ENCODE measurements at regions not wholly inside any gene's neighbourhood (a gene's known extent, or its start where the extent isn't known, plus 50 kb on each side); places are given as distances from the start of the nearest gene placed in this dataset.

DNA sequence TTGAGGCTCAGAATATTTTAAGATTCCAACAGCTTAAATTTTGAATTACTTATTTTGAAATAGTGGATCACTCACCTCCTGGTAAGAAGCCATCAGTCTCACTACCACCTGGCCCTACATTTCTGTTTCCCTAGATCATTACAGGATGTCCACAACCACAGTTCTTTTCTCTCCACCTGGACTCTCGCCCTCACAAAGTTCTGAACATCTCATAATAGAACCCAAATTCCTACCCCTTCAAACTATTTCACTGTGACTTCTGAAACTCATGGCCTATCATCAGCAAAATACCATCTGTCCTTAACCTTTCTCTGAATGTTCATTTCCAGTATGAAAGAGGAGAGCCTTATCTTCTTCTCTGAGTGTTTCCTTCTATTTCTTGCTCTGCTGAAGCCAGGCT, 299.2 kb upstream of the MGAT5 start:
- no peak for DNase-seq

GRCh38 chr2:133955169-133955568, 298.7 kb upstream of the MGAT5 start:
- ATAC-seq (no peak), DNase-seq (no peak)
- Mint-ChIP-seq H3K27me3 (ENCODE audit: low read depth) (peaks cover 15% of the 10 kb centered on the region), H3K36me3 (ENCODE audit: insufficient read depth) (no peaks in the 10 kb centered on the region), H3K4me1 (ENCODE audit: low read depth) (no peaks in the 10 kb centered on the region), H3K9me3 (no peaks in the 10 kb centered on the region), H3K4me3 (no peak overlapping the region)

More for the DNA sequence above, 299.2 kb upstream of the MGAT5 start:
- ATAC-seq: no peak
- Mint-ChIP-seq H3K9me3 (no peaks in the 10 kb centered on the region), H3K4me1 (ENCODE audit: low read depth) (no peaks in the 10 kb centered on the region), H3K27me3 (ENCODE audit: low read depth) (peaks cover 13% of the 10 kb centered on the region), H3K36me3 (ENCODE audit: insufficient read depth) (no peaks in the 10 kb centered on the region), H3K4me3 (no peak overlapping the region)

GRCh38 chr2:133956434-133956935, 297.4 kb upstream of the MGAT5 start:
- peaks cover 15% of the 10 kb centered on the region for H3K27me3 Mint-ChIP-seq (ENCODE audit: low read depth)

GRCh38 chr2:133957724-133958480, 296.0 kb upstream of the MGAT5 start:
- Mint-ChIP-seq H3K36me3 (ENCODE audit: insufficient read depth) (no peaks in the 10 kb centered on the region), H3K4me3 (no peak overlapping the region), H3K27me3 (ENCODE audit: low read depth) (peaks cover 15% of the 10 kb centered on the region), H3K4me1 (ENCODE audit: low read depth) (no peaks in the 10 kb centered on the region), H3K9me3 (no peaks in the 10 kb centered on the region)
- ATAC-seq (no peak), DNase-seq (no peak)

More at GRCh38 chr2:133956434-133956935, 297.4 kb upstream of the MGAT5 start:
- ATAC-seq (no peak), DNase-seq (no peak)
- Mint-ChIP-seq H3K4me3 (no peak overlapping the region), H3K4me1 (ENCODE audit: low read depth) (no peaks in the 10 kb centered on the region), H3K9me3 (no peaks in the 10 kb centered on the region), H3K36me3 (ENCODE audit: insufficient read depth) (no peaks in the 10 kb centered on the region)

DNA sequence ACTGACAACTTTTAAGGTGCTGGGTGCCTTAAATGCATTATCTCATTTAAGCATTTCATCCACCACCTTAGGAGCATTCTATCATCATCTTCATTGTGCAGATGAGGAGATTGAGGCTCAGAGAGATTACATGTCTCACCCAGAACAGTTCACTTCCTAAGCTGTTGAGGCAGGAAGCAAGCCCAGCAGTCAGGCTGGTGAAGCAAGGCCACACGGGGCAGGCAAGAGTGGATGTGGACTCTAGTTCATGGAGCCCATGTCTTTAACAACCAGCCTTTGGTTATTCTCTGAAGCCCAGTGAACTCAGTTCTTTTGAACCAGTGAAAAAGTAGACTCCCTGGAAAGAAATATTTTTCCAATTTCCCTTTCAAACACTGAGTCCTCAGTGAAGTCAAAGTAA, 294.8 kb upstream of the MGAT5 start:
- Mint-ChIP-seq H3K27me3 (ENCODE audit: low read depth) (peaks cover 22% of the 10 kb centered on the region), H3K4me3 (no peak overlapping the region)
- ATAC-seq: no peak

GRCh38 chr2:133966720-133967304, 287.1 kb upstream of the MGAT5 start:
- no peak for DNase-seq
- Mint-ChIP-seq H3K9me3 (no peaks in the 10 kb centered on the region), H3K27me3 (ENCODE audit: low read depth) (peaks cover 7% of the 10 kb centered on the region), H3K4me3 (no peak overlapping the region), H3K4me1 (ENCODE audit: low read depth) (no peaks in the 10 kb centered on the region), H3K36me3 (ENCODE audit: insufficient read depth) (no peaks in the 10 kb centered on the region)
- ATAC-seq: no peak

More for the DNA sequence above, 294.8 kb upstream of the MGAT5 start:
- H3K4me1 Mint-ChIP-seq (ENCODE audit: low read depth): no peaks in the 10 kb centered on the region
- H3K36me3 Mint-ChIP-seq (ENCODE audit: insufficient read depth): no peaks in the 10 kb centered on the region
- no peak for DNase-seq
- H3K9me3 Mint-ChIP-seq: no peaks in the 10 kb centered on the region

DNA sequence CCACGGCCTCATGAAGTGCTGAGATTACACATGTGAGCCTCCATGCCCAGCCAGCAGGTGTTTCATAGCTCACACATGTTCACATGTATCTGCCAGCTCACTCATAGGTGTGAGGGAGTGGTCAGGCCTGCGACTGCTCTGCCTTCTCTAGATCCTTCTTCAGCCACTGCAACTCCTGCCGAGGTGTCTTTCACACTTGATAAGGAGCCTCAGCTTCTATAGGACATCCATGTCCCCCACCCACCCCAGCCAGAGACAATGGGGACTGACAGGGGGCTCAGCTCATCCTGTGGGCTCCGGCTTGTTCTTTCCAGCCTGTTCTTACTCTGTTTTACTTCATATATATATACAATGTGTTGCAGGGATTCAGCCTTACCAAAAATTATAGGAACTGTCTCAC, 286.5 kb upstream of the MGAT5 start:
- Mint-ChIP-seq H3K9me3 (no peaks in the 10 kb centered on the region), H3K27me3 (ENCODE audit: low read depth) (peaks cover 7% of the 10 kb centered on the region), H3K36me3 (ENCODE audit: insufficient read depth) (no peaks in the 10 kb centered on the region), H3K4me1 (ENCODE audit: low read depth) (no peaks in the 10 kb centered on the region), H3K4me3 (no peak overlapping the region)
- DNase-seq: no peak
- no peak for ATAC-seq

GRCh38 chr2:133968446-133968845, 285.4 kb upstream of the MGAT5 start:
- no peak for DNase-seq
- Mint-ChIP-seq H3K27me3 (ENCODE audit: low read depth) (peaks cover 1% of the 10 kb centered on the region), H3K36me3 (ENCODE audit: insufficient read depth) (no peaks in the 10 kb centered on the region), H3K4me3 (no peak overlapping the region), H3K9me3 (no peaks in the 10 kb centered on the region), H3K4me1 (ENCODE audit: low read depth) (no peaks in the 10 kb centered on the region)
- ATAC-seq: no peak

- ATAC-seq (no peak), DNase-seq (no peak)
- Mint-ChIP-seq H3K36me3 (ENCODE audit: insufficient read depth) (no peaks in the 10 kb centered on the region), H3K4me1 (ENCODE audit: low read depth) (no peaks in the 10 kb centered on the region), H3K4me3 (no peak overlapping the region), H3K27me3 (ENCODE audit: low read depth) (peaks cover 3% of the 10 kb centered on the region), H3K9me3 (no peaks in the 10 kb centered on the region)
Observed at GRCh38 chr2:133970641-133971040, 283.2 kb upstream of the MGAT5 start.

DNA sequence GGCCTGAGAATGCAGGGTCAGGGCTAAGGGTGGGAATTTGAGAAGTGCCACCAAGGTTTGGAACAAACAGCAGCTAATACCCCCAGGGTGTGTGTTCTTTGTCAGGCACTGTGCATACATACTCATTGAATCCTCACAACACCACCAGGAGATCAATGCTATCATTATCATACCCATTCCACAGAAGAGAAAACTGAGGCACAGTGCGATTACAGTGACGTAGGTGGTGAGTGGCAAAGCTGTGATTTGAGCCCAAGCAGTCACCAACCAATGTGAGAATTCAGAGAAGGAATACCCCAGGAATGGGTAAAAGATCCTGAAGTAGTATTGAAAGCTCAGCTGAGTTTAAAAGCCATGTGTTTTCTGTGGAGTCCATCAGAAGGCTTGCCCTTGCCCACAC, 281.6 kb upstream of the MGAT5 start:
- ATAC-seq: no peak
- H3K27me3 Mint-ChIP-seq (ENCODE audit: low read depth): peaks cover 3% of the 10 kb centered on the region
- H3K9me3 Mint-ChIP-seq: no peaks in the 10 kb centered on the region
- DNase-seq: no peak
- H3K4me3 Mint-ChIP-seq: no peak overlapping the region
- no peaks in the 10 kb centered on the region for H3K36me3 Mint-ChIP-seq (ENCODE audit: insufficient read depth)
- H3K4me1 Mint-ChIP-seq (ENCODE audit: low read depth): no peaks in the 10 kb centered on the region

GRCh38 chr2:133972786-133973185, 281.1 kb upstream of the MGAT5 start:
- H3K9me3 Mint-ChIP-seq: no peaks in the 10 kb centered on the region
- DNase-seq: no peak
- H3K27me3 Mint-ChIP-seq (ENCODE audit: low read depth): peaks cover 3% of the 10 kb centered on the region
- no peaks in the 10 kb centered on the region for H3K36me3 Mint-ChIP-seq (ENCODE audit: insufficient read depth)
- ATAC-seq: no peak
- H3K4me3 Mint-ChIP-seq: no peak overlapping the region
- no peaks in the 10 kb centered on the region for H3K4me1 Mint-ChIP-seq (ENCODE audit: low read depth)

GRCh38 chr2:133974353-133974752, 279.5 kb upstream of the MGAT5 start:
- Mint-ChIP-seq H3K4me3 (no peak overlapping the region), H3K27me3 (ENCODE audit: low read depth) (peaks cover 3% of the 10 kb centered on the region), H3K4me1 (ENCODE audit: low read depth) (no peaks in the 10 kb centered on the region), H3K9me3 (no peaks in the 10 kb centered on the region), H3K36me3 (ENCODE audit: insufficient read depth) (no peaks in the 10 kb centered on the region)
- no peak for DNase-seq
- no peak for ATAC-seq

GRCh38 chr2:133975135-133975534, 278.7 kb upstream of the MGAT5 start:
- no peaks in the 10 kb centered on the region for H3K4me1 Mint-ChIP-seq (ENCODE audit: low read depth)
- no peak for ATAC-seq
- DNase-seq: no peak
- no peak overlapping the region for H3K4me3 Mint-ChIP-seq
- H3K9me3 Mint-ChIP-seq: no peaks in the 10 kb centered on the region
- H3K36me3 Mint-ChIP-seq (ENCODE audit: insufficient read depth): no peaks in the 10 kb centered on the region
- H3K27me3 Mint-ChIP-seq (ENCODE audit: low read depth): peaks cover 3% of the 10 kb centered on the region

DNA sequence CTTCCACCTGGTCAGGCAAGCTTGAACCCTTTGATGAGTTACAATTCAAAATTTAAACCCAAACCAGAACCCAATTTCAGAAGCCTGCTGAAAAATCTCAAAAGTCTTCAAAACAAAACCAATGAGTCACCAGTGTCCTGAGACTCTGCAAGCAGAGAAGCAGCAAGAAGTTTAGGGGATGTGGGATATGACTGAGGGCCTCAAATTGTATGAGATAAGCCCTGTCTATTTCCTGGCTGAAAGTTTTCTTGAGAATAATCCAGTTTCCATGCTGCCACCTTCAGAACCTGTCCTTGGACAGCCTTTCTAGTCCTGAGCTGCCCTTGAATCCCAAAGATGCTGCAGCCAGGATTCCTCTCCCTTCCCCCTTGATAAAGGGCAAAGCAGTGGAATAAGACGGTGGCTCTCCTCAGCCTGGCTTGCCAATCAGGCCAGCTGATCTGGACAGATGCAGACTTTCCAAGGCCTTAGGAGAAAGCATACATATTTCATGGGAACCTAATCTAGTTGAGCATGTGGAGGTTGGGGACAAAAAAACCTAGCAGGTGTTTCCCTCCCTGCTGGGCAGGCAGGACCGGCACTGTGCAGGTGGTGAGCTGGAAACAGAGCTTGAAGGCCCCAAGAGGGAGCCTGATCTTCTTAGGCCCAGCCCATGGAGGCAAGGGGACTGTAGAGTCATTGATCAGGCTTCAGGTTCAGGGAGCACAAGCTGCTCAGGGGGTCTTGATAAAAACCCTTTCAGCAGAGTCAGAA, 278.0 kb upstream of the MGAT5 start:
- DNase-seq (no peak), ATAC-seq (no peak)
- no peak overlapping the region for H3K4me3 Mint-ChIP-seq
- no peaks in the 10 kb centered on the region for H3K4me1 Mint-ChIP-seq (ENCODE audit: low read depth)
- H3K36me3 Mint-ChIP-seq (ENCODE audit: insufficient read depth): no peaks in the 10 kb centered on the region
- H3K9me3 Mint-ChIP-seq: no peaks in the 10 kb centered on the region
- H3K27me3 Mint-ChIP-seq (ENCODE audit: low read depth): peaks cover 3% of the 10 kb centered on the region

Measured in activated T-cell treated with anti-CD3 and anti-CD28 coated beads, Interleukin-2, amount 50 U/mL, for 4 hours (primary cell).